NOMO-1 treated with dmso at 0.1 percent for 144 hours (cell line): ENCODE measurements at regions not wholly inside any gene's neighbourhood (a gene's known extent, or its start where the extent isn't known, plus 50 kb on each side); places are given as distances from the start of the nearest gene placed in this dataset.

ENCODE experiments used
- DNase-seq: peaks from one replicate; lab custom pipeline; 2025; ENCODE audit not compliant: unreplicated experiment; lab: John Stamatoyannopoulos, UW

GRCh38 chr13:109376936-109377335 is 409.4 kb downstream of the IRS2 start:
- DNase-seq: no peak

GRCh38 chr13:109374609-109375200 is 411.7 kb downstream of the IRS2 start:
- no peak for DNase-seq

- DNase-seq: no peak
These were observed 413.7 kb downstream of the IRS2 start for GRCh38 chr13:109372666-109373065.

GRCh38 chr13:109371066-109371465 is 415.3 kb downstream of the IRS2 start:
- no peak for DNase-seq

DNA sequence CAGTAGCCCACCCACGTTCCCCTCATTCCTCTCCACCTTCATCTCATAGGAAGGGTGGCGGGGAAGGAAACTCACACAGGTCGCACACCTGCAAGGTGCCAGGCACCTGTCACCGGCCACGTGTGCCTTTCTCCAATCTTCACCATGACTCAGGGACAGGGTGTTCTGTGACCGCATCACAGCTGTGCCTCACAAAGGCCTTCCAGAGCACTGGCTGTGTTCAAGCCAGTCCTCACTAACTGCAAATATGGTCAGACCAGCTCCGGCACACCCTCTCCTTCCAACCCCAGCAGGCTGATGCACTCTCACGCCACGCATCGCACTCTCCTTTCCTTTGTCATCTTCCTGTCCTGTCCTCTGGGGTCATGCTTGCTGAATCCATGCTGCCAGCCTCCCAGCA is 415.9 kb downstream of the IRS2 start:
- no peak for DNase-seq

DNA sequence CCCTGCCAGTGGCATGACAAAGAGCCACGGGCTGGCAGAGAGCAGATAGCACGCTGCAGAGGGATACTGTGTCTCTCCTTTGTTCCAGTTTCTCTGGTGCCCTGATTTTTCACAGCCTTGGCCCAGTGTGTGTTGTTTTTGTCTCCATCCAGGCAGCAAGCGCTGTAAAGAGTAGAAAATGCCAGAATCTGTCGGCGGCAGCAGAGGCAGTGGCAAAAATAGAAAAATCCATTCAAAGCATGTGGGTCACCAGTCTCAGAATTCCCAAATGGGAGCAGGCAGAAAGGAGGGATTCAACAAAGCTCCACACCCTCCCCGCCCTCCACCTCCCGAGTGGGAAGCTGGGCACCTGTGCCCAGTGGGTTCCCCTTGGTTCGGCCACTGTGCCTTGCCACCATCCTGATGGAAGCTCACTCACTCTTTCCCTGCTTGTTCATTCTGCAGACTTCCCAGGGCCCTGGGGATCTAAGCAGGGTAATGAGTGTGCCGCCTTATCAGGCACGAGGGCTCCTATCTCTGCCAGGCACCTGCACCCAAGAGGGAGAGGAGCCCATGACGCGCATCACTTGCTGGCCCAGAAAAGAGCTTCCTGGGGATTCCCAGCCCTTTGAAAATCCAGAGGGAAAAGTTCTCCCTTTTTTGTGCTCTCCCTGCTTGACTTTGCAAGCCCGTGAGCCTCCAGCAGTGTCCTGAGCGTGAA is 416.9 kb downstream of the IRS2 start:
- no peak for DNase-seq

- DNase-seq: no peak
These were observed 418.2 kb downstream of the IRS2 start for GRCh38 chr13:109368230-109368629.

- DNase-seq: no peak
These were observed 419.9 kb downstream of the IRS2 start for GRCh38 chr13:109366525-109366924.

GRCh38 chr13:109363431-109363830 is 423.0 kb downstream of the IRS2 start:
- DNase-seq: no peak

GRCh38 chr13:109362616-109363015 is 423.8 kb downstream of the IRS2 start:
- DNase-seq: no peak

- DNase-seq: peak; percentile 75
These were observed 424.7 kb downstream of the IRS2 start for GRCh38 chr13:109361562-109362289.

DNA sequence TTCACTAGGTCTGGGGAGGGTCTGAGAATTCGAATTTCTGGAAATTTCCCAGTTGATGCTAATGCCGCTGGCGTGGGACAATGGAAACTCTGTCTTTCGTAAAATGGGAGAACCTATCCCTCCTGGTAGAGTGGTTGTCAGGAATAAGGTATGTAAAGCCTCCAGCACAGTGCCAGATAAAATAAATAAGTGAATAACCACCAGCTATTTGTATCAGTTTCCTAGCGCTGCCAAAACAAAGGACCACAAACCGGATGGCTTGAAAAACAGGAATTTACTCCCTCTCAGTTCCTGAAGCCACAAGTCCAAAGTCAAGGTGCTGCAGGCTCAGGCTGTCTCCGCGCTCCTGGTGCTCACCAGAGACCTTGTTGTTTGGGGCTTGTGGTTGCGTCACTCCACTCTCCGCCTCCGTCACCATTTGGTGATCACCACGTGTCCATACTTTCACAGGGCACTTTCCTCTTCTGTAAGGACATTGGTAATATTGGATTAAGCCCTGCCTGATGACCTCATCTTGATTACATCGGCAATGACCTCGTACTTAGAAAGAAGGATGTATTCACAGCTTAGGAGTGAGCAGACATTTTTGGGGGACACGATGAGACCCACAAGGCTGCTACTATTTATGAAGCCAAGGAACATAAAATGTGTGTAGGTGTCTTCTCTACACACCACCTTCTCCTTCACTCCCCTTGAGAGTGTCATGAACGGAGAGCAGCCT is 428.5 kb downstream of the IRS2 start:
- DNase-seq: no peak

DNA sequence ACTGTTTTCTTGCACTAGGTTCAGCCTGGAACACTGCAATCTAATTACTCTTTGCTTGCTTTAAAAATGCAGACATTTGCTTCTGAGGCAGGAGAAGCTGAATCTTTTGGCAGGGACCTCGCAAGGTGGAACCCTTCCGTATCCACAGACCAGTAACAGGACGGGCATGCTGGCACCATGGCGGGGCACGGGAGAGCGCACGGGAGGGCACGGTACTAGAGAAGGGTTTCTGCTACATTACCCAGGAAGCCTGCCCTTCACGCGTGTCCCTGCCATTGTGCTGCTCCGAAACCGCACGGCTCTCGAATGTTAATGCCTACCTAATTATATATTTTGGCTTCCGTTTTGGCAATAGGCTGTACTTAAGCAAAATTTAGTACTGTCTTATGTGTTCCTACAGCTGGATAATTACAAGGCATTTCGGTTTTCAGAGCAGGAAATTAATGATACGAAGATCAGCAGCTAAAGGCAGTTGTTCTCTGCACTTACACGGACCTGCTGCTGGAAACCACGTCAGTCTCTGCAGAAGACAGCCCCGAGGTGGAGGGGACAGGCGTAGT is 430.4 kb downstream of the IRS2 start:
- DNase-seq: no peak

DNA sequence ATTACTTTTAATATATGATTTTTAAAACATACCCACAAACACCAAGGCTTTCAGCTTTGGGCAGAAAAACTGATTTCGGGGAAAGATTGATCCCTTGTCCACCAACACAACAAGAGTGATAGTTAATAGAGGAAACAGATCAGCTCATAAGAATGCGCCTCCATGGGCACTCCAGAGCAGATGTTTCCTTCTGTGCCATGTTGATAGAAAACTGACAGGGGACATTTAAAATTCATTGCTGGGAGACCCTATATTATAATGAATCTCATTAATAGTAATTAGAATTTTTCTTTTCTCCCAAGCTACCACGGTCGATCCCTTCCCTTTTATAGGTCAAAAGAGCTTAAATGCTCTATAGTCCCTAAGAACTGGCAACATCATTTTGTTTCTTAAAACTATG is 431.2 kb downstream of the IRS2 start:
- DNase-seq: no peak

DNA sequence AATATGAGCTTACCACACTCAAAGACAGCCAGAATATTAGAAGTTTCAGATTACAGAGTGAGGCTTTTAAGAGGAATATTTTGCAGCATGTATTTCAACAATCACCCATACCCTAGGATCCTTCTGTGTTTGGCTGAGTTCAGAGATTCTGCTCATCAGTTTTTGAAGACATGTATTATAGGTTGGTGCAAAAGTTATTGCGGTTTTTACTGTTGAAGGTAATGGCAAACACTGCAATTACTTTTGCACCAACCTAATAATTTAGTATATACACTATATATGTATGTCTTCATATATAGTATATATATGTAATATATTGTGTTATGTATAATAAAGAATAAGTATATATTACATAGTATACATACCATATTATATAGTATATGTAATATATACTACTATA is 435.1 kb downstream of the IRS2 start:
- DNase-seq: no peak

GRCh38 chr13:109348519-109349258 is 437.7 kb downstream of the IRS2 start:
- no peak for DNase-seq

- DNase-seq: no peak
These were observed 440.3 kb downstream of the IRS2 start for GRCh38 chr13:109346060-109346459.

GRCh38 chr13:109345433-109345941 is 440.9 kb downstream of the IRS2 start:
- no peak for DNase-seq

GRCh38 chr13:109344552-109345157 is 441.7 kb downstream of the IRS2 start:
- no peak for DNase-seq

DNA sequence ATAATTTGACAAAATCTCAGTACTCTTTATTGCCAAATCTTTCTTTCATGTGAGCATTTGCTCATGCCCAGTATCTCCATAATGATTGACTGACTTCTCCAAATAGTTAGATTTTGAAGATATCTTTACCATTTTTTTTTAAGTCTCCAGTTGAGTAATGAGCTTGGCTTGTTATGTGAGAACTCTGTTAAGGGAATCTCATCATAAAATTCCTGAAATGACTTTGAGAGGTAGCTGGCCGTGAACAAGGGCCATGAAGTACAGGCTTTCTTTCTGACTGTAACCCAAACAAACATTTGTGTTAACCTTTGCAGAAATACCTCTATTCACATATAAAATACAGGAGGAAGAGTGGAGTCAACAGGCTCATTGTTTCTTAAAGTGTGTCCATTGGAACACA is 449.7 kb downstream of the IRS2 start:
- DNase-seq: no peak
